IMR-90 (cell line): ENCODE measurements at regions not wholly inside any gene's neighbourhood (a gene's known extent, or its start where the extent isn't known, plus 50 kb on each side); places are given as distances from the start of the nearest gene placed in this dataset.

Source experiments
- ATAC-seq: fragments of 200-7000 bp; cut with Tn5 transposase; 2 replicates; pipeline ENCODE4 v1.9.1; 2020; ENCODE audit warnings: low read depth, mild to moderate bottlenecking, moderate library complexity
- BruUV-seq: library from RNA; stranded (reverse); fragments of 400-500 nt; replicated peaks from 2 replicates; lab custom pipeline; 2021; lab: Mats Ljungman, UMichigan
- CTCF ChIA-PET: fragments of 300-600 bp; formaldehyde crosslinking; extraction: SDS; loops from one replicate; lab custom pipeline; 2021; ENCODE audit warnings: antibody characterized with exemption; lab: Yijun Ruan, JAX
- POLR2A ChIA-PET: fragments of 300-600 bp; sonication (Branson Sonifier 250); formaldehyde crosslinking; loops from one replicate; lab custom pipeline; 2022; ENCODE audit warnings: antibody characterized with exemption; ENCODE audit not compliant: unreplicated experiment; lab: Charles Lee
- DNase-seq: peaks from one replicate; pipeline ENCODE4 v3.0.0; 2013
- H2AFZ ChIP-seq: replicated peaks from 2 replicates; pipeline ENCODE3; 2013; ENCODE audit warnings: low read length, mild to moderate bottlenecking; ENCODE audit not compliant: poor library complexity
- H2AK5ac ChIP-seq: 2 replicates; pipeline ENCODE4 v1.6.1; 2013; ENCODE audit warnings: low read depth, low read length, inconsistent platforms
- H2AK9ac ChIP-seq: replicated peaks from 2 replicates; pipeline ENCODE3; 2013; ENCODE audit warnings: mild to moderate bottlenecking, low read depth, low read length, moderate library complexity; ENCODE audit not compliant: poor library complexity
- H2BK120ac ChIP-seq: 2 replicates; pipeline ENCODE4 v1.6.1; 2013; ENCODE audit warnings: low read depth, low read length, inconsistent platforms
- H2BK15ac ChIP-seq: 3 replicates; pipeline ENCODE4 v1.6.1; 2013; ENCODE audit warnings: low read depth, low read length, inconsistent platforms
- H2BK20ac ChIP-seq: 2 replicates; pipeline ENCODE4 v1.6.1; 2013; ENCODE audit warnings: low read depth, mild to moderate bottlenecking, inconsistent platforms, low read length, moderate library complexity
- H2BK5ac ChIP-seq: 2 replicates; pipeline ENCODE4 v1.6.1; 2013; ENCODE audit warnings: mild to moderate bottlenecking, low read depth, low read length, inconsistent platforms; ENCODE audit not compliant: poor library complexity, severe bottlenecking
- H3K14ac ChIP-seq: replicated peaks from 2 replicates; pipeline ENCODE4 v1.6.1; 2013; ENCODE audit warnings: low read depth, low read length, inconsistent platforms
- H3K18ac ChIP-seq: 2 replicates; pipeline ENCODE4 v1.6.1; 2013; ENCODE audit warnings: low read depth, low read length, control low read depth
- H3K23ac ChIP-seq: 2 replicates; pipeline ENCODE4 v1.6.1; 2013; ENCODE audit warnings: low read depth, low read length, inconsistent platforms
- H3K27ac ChIP-seq: 2 replicates; pipeline ENCODE4 v1.5.1; 2013; ENCODE audit warnings: mild to moderate bottlenecking, control low read depth, low read length; ENCODE audit not compliant: insufficient read depth
- H3K27me3 ChIP-seq: 2 replicates; pipeline ENCODE4 v1.6.1; 2013; ENCODE audit warnings: low read length; ENCODE audit not compliant: control insufficient read depth, insufficient read depth
- H3K36me3 ChIP-seq: 2 replicates; pipeline ENCODE4 v1.6.1; 2013; ENCODE audit warnings: low read length, mixed read lengths; ENCODE audit not compliant: control insufficient read depth, insufficient read depth
- H3K4ac ChIP-seq: 2 replicates; pipeline ENCODE4 v1.6.1; 2013; ENCODE audit warnings: low read depth, low read length, inconsistent platforms
- H3K4me1 ChIP-seq: 2 replicates; pipeline ENCODE4 v1.6.1; 2013; ENCODE audit warnings: low read length, mixed read lengths; ENCODE audit not compliant: control insufficient read depth, insufficient read depth
- H3K4me2 ChIP-seq: 2 replicates; pipeline ENCODE4 v1.6.1; 2013; ENCODE audit warnings: low read depth, mild to moderate bottlenecking, control low read depth, low read length, moderate library complexity
- H3K4me3 ChIP-seq: 2 replicates; pipeline ENCODE4 v1.5.1; 2013; ENCODE audit warnings: low read depth, mild to moderate bottlenecking, control low read depth, low read length, moderate library complexity; ENCODE audit not compliant: insufficient read depth
- H3K56ac ChIP-seq: 2 replicates; pipeline ENCODE4 v1.6.1; 2013; ENCODE audit warnings: low read length, inconsistent platforms; ENCODE audit not compliant: insufficient read depth; ENCODE audit errors: extremely low read depth
- H3K79me1 ChIP-seq, 2 experiments: 2 replicates each; pipeline ENCODE4 v1.6.1; 2013; ENCODE audit warnings: low read length in 2 of 2, inconsistent platforms in 1 of 2, low read depth in 1 of 2
- H3K9ac ChIP-seq: 2 replicates; pipeline ENCODE4 v1.6.1; 2013; ENCODE audit warnings: low read depth, low read length, control low read depth
- H3K9me1 ChIP-seq: 2 replicates; pipeline ENCODE4 v1.6.1; 2013; ENCODE audit warnings: low read length, inconsistent platforms; ENCODE audit not compliant: insufficient read depth
- H3K9me3 ChIP-seq: 2 replicates; pipeline ENCODE4 v1.6.1; 2013; ENCODE audit warnings: low read length; ENCODE audit not compliant: control insufficient read depth, insufficient read depth
- H4K20me1 ChIP-seq: 2 replicates; pipeline ENCODE4 v1.6.1; 2013; ENCODE audit warnings: low read length, inconsistent platforms; ENCODE audit not compliant: insufficient read depth
- H4K5ac ChIP-seq: 2 replicates; pipeline ENCODE4 v1.6.1; 2013; ENCODE audit warnings: mild to moderate bottlenecking, low read depth, low read length, control low read depth
- H4K8ac ChIP-seq, 2 experiments: 2 replicates each; pipeline ENCODE4 v1.6.1; 2013; ENCODE audit warnings: low read depth in 2 of 2, low read length in 2 of 2, control low read depth in 1 of 2, inconsistent platforms in 1 of 2
- H4K91ac ChIP-seq: 2 replicates; pipeline ENCODE4 v1.6.1; 2013; ENCODE audit warnings: low read depth, low read length, inconsistent platforms; ENCODE audit not compliant: insufficient read depth
- BHLHE40 ChIP-seq: fragments of 150-350 bp; IDR thresholded peaks from 2 replicates; pipeline ENCODE4 v1.6.1; 2016; ENCODE audit warnings: mild to moderate bottlenecking, low read depth, low read length
- CEBPB ChIP-seq: IDR thresholded peaks from 2 replicates; pipeline ENCODE4 v1.6.1; 2012; ENCODE audit warnings: low read depth, low read length, improper control_type of control experiment
- ELK1 ChIP-seq: fragments of 150-350 bp; IDR thresholded peaks from 2 replicates; pipeline ENCODE4 v1.6.1; 2016; ENCODE audit warnings: low read depth, mild to moderate bottlenecking, low read length, moderate library complexity, borderline replicate concordance
- MXI1 ChIP-seq: IDR thresholded peaks from 2 replicates; pipeline ENCODE4 v1.6.1; 2012; ENCODE audit warnings: low read depth, mild to moderate bottlenecking, low read length, moderate library complexity, borderline replicate concordance
- NFE2L2 ChIP-seq: fragments of 150-350 bp; IDR thresholded peaks from 2 replicates; pipeline ENCODE4 v1.6.1; 2016; ENCODE audit warnings: low read depth, mild to moderate bottlenecking, low read length
- POLR2A ChIP-seq: IDR thresholded peaks from 2 replicates; pipeline ENCODE4 v1.6.1; 2012; ENCODE audit warnings: mild to moderate bottlenecking, low read depth, low read length
- RCOR1 ChIP-seq: IDR thresholded peaks from 2 replicates; pipeline ENCODE4 v1.6.1; 2012; ENCODE audit warnings: mild to moderate bottlenecking, low read length, improper control_type of control experiment; ENCODE audit not compliant: insufficient replicate concordance
- USF2 ChIP-seq: fragments of 150-350 bp; IDR thresholded peaks from 2 replicates; pipeline ENCODE4 v1.6.1; 2017; ENCODE audit warnings: mild to moderate bottlenecking, antibody characterized with exemption, low read length, low read depth
- WGBS, 2 experiments: methylation state at CpG; one replicate each; pipeline versions ENCODE4 v1.1.5 to v1.1.7; 2013; ENCODE audit warnings: missing lambda C conversion rate in 2 of 2; ENCODE audit not compliant: insufficient read length in 1 of 2; ENCODE audit errors: extremely low coverage in 2 of 2; 5-methylcytosine and 5-hydroxymethylcytosine counted together
- dilution Hi-C: fragments of 300-500 bp; cut with HindIII; formaldehyde crosslinking; loops from one replicate; pipeline ENCODE4 v1.14.3; 2018; ENCODE audit warnings: low sequenced_read_pairs; ENCODE audit not compliant: unreplicated experiment
- in situ Hi-C: fragments of 300-500 bp; cut with MboI; formaldehyde crosslinking; loops from 3 replicates; pipeline ENCODE4 v1.14.3; 2019; ENCODE audit warnings: low sequenced_read_pairs, inconsistent platforms, mixed read lengths
- intact Hi-C: fragments of 100-400 bp; cut with micrococcal nuclease; formaldehyde crosslinking; loops from 2 replicates; pipeline ENCODE4 v1.10.0; 2022

DNA sequence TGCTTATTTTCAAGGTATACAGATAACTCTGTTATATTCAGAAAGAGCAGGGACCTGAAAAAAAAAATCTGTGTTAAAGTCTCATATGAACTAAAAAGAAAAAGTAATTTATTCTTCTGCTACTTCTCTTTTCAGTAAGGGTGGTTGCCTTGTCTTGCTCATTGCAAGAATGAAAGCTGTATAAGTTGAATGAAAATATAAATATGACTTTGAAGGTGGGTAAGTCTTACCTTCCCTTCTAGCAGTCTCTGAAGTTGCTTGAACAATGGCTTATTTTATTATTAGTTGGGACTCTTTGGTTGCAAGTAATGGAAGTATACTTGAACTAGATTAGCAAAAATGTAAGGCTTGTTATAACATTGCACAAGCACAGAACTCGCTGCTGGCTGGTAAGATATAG, 1554.9 kb downstream of the SI start:
- in situ Hi-C loops: no loop called here
- Histone ChIP-seq H3K9ac (no peak overlapping the region), H2BK120ac (no peak overlapping the region), H3K4me2 (no peak overlapping the region), H3K18ac (no peak overlapping the region), H2AFZ (no peak overlapping the region), H2BK20ac (no peak overlapping the region), H3K79me1 (no peaks in the 10 kb centered on the region), H4K5ac (no peak overlapping the region), H3K36me3 (no peaks in the 10 kb centered on the region), H3K4ac (no peak overlapping the region), H3K23ac (no peak overlapping the region), H3K27ac (no peak overlapping the region), H2AK5ac (no peak overlapping the region), H2BK5ac (no peak overlapping the region), H4K20me1 (no peaks in the 10 kb centered on the region), H4K91ac (no peak overlapping the region), H3K14ac (no peak overlapping the region), H3K4me1 (no peaks in the 10 kb centered on the region), H3K9me1 (no peaks in the 10 kb centered on the region), H3K27me3 (no peaks in the 10 kb centered on the region), H2AK9ac (no peak overlapping the region), H4K8ac (no peak overlapping the region), H2BK15ac (no peak overlapping the region), H3K9me3 (peaks cover 5% of the 10 kb centered on the region), H3K4me3 (no peak overlapping the region), H3K56ac (no peak overlapping the region)
- no peak for TF ChIP-seq RCOR1
- no peak for TF ChIP-seq ELK1
- TF ChIP-seq CEBPB: no peak
- TF ChIP-seq MXI1: no peak
- no peak for TF ChIP-seq BHLHE40
- TF ChIP-seq NFE2L2: no peak
- TF ChIP-seq USF2: no peak
- TF ChIP-seq POLR2A: no peak
- CTCF ChIA-PET: no interaction called here
- intact Hi-C loops: no loop called here
- DNase-seq (no peak), ATAC-seq (no peak)
- BruUV-seq: no TSS peak
- WGBS, 2 experiments: no CpG with 5 or more reads among the region's 1 CpG
- dilution Hi-C loops: no loop called here
- POLR2A ChIA-PET: no interaction called here
